Smooth muscle cell (in vitro differentiated cells): ENCODE measurements at regions not wholly inside any gene's neighbourhood (a gene's known extent, or its start where the extent isn't known, plus 50 kb on each side); places are given as distances from the start of the nearest gene placed in this dataset.

Source experiments
- DNase-seq: peaks from one replicate; lab custom pipeline; 2025; ENCODE audit not compliant: unreplicated experiment; lab: John Stamatoyannopoulos, UW
- H2AFZ ChIP-seq: fragments of 200-600 bp; sonication (generic); 2 replicates; pipeline ENCODE4 v1.6.0; 2016; ENCODE audit warnings: antibody characterized with exemption, low read depth, mild to moderate bottlenecking
- H3F3A ChIP-seq: fragments of 200-600 bp; sonication (generic); 2 replicates; pipeline ENCODE4 v1.6.0; 2017; ENCODE audit warnings: antibody characterized with exemption, low read depth
- H3K27ac ChIP-seq: fragments of 200-600 bp; sonication (generic); 2 replicates; pipeline ENCODE4 v1.5.1; 2016; ENCODE audit warnings: low read depth, mild to moderate bottlenecking
- H3K27me3 ChIP-seq: fragments of 200-600 bp; sonication (generic); 2 replicates; pipeline ENCODE4 v1.6.1; 2016; ENCODE audit warnings: low read depth, mild to moderate bottlenecking
- H3K36me3 ChIP-seq: fragments of 200-600 bp; sonication (generic); 2 replicates; pipeline ENCODE4 v1.5.1; 2016; ENCODE audit warnings: low read depth
- H3K4me1 ChIP-seq: fragments of 200-600 bp; sonication (generic); 2 replicates; pipeline ENCODE4 v1.5.1; 2016; ENCODE audit warnings: low read depth
- H3K4me2 ChIP-seq: fragments of 200-600 bp; sonication (generic); 2 replicates; pipeline ENCODE4 v1.6.0; 2016; ENCODE audit warnings: mild to moderate bottlenecking
- H3K4me3 ChIP-seq: fragments of 200-600 bp; sonication (generic); 2 replicates; pipeline ENCODE4 v1.5.1; 2016; ENCODE audit warnings: mild to moderate bottlenecking
- H3K79me2 ChIP-seq: fragments of 200-600 bp; sonication (generic); 2 replicates; pipeline ENCODE4 v1.6.0; 2016; ENCODE audit warnings: low read depth, mild to moderate bottlenecking
- H3K9ac ChIP-seq: fragments of 200-600 bp; sonication (generic); 2 replicates; pipeline ENCODE4 v1.6.0; 2016; ENCODE audit warnings: low read depth
- H3K9me3 ChIP-seq: fragments of 200-600 bp; sonication (generic); replicated peaks from 2 replicates; pipeline ENCODE4 v1.5.1; 2016; ENCODE audit warnings: low read depth
- H4K20me1 ChIP-seq: fragments of 200-600 bp; sonication (generic); 2 replicates; pipeline ENCODE4 v1.6.0; 2016; ENCODE audit warnings: low read depth
- CTCF ChIP-seq: fragments of 200-600 bp; sonication (generic); IDR thresholded peaks from 2 replicates; pipeline ENCODE4 v1.5.1; 2017; ENCODE audit warnings: borderline replicate concordance, mild to moderate bottlenecking, antibody characterized with exemption; ENCODE audit not compliant: insufficient read depth, poor library complexity, severe bottlenecking
- WGBS: methylation state at CpG from one replicate; pipeline ENCODE4 v1.1.7; 2016; ENCODE audit warnings: low lambda C conversion rate; 5-methylcytosine and 5-hydroxymethylcytosine counted together

- H2AFZ ChIP-seq = no peak overlapping the region
- no peaks in the 10 kb centered on the region for H3K36me3 ChIP-seq
- H3K79me2 ChIP-seq = no peaks in the 10 kb centered on the region
- no peak overlapping the region for H3K4me2 ChIP-seq
- 93% methylated on average over 9 of the region's 9 CpGs for WGBS
- H3K9me3 ChIP-seq = no peaks in the 10 kb centered on the region
- no peaks in the 10 kb centered on the region for H4K20me1 ChIP-seq
- H3K9ac ChIP-seq = no peak overlapping the region
- no peak overlapping the region for H3K4me3 ChIP-seq
- H3F3A ChIP-seq = no peaks in the 10 kb centered on the region
- no peak for DNase-seq
- H3K27me3 ChIP-seq = no peaks in the 10 kb centered on the region
- H3K4me1 ChIP-seq = no peaks in the 10 kb centered on the region
- no peak for TF ChIP-seq CTCF
- no peak overlapping the region for H3K27ac ChIP-seq
These were observed 448.8 kb downstream of the RNF144B start for GRCh38 chr6:18835976-18836375.

GRCh38 chr6:18837013-18837412 lies 449.9 kb downstream of the RNF144B start:
- Histone ChIP-seq H3K36me3 (no peaks in the 10 kb centered on the region), H3K27me3 (no peaks in the 10 kb centered on the region), H3K27ac (no peak overlapping the region), H3K4me2 (no peak overlapping the region), H3K4me1 (no peaks in the 10 kb centered on the region), H4K20me1 (no peaks in the 10 kb centered on the region), H3K9me3 (no peaks in the 10 kb centered on the region), H2AFZ (no peak overlapping the region), H3K79me2 (no peaks in the 10 kb centered on the region), H3K9ac (no peak overlapping the region), H3F3A (no peaks in the 10 kb centered on the region), H3K4me3 (no peak overlapping the region)
- TF ChIP-seq CTCF = no peak
- DNase-seq = no peak
- 76% methylated on average over 3 of the region's 3 CpGs for WGBS

GRCh38 chr6:18842534-18842933 lies 455.4 kb downstream of the RNF144B start:
- Histone ChIP-seq H2AFZ (no peak overlapping the region), H3F3A (no peaks in the 10 kb centered on the region), H3K36me3 (no peaks in the 10 kb centered on the region), H4K20me1 (no peaks in the 10 kb centered on the region), H3K9me3 (no peaks in the 10 kb centered on the region), H3K27me3 (no peaks in the 10 kb centered on the region), H3K79me2 (no peaks in the 10 kb centered on the region), H3K4me3 (no peak overlapping the region), H3K27ac (no peak overlapping the region), H3K9ac (no peak overlapping the region), H3K4me2 (no peak overlapping the region), H3K4me1 (no peaks in the 10 kb centered on the region)
- no peak for TF ChIP-seq CTCF
- 94% methylated on average over 1 of the region's 1 CpG for WGBS
- no peak for DNase-seq

GRCh38 chr6:18845896-18846295 lies 458.7 kb downstream of the RNF144B start:
- H4K20me1 ChIP-seq = no peaks in the 10 kb centered on the region
- no peak overlapping the region for H3K4me3 ChIP-seq
- no peaks in the 10 kb centered on the region for H3K36me3 ChIP-seq
- no peaks in the 10 kb centered on the region for H3K9me3 ChIP-seq
- no peak overlapping the region for H2AFZ ChIP-seq
- no peak overlapping the region for H3K27ac ChIP-seq
- H3K4me2 ChIP-seq = no peak overlapping the region
- WGBS = 79% methylated on average over 1 of the region's 1 CpG
- H3K9ac ChIP-seq = no peak overlapping the region
- H3K4me1 ChIP-seq = no peaks in the 10 kb centered on the region
- no peaks in the 10 kb centered on the region for H3F3A ChIP-seq
- no peaks in the 10 kb centered on the region for H3K79me2 ChIP-seq
- no peak for TF ChIP-seq CTCF
- no peak for DNase-seq
- no peaks in the 10 kb centered on the region for H3K27me3 ChIP-seq
